Stimulated activated naive CD8-positive, alpha-beta T cell treated with anti-CD3 and anti-CD28 coated beads, Interleukin-15, Interleukin-2, amounts not matched to agents 100 ng/mL and 50 ng/mL, for 24 hours (primary cell): ENCODE measurements at regions not wholly inside any gene's neighbourhood (a gene's known extent, or its start where the extent isn't known, plus 50 kb on each side); places are given as distances from the start of the nearest gene placed in this dataset.
"Not testable (repeated sequence)": the region's sequence is repeated elsewhere in the genome, so short reads cannot be mapped to it uniquely, and the experiment has no call there.

Experiments used
- H3K27ac Mint-ChIP-seq: one replicate; pipeline ENCODE4 v1.8.0; 2021; ENCODE audit warnings: mild to moderate bottlenecking, mixed read lengths
- H3K27me3 Mint-ChIP-seq: one replicate; pipeline ENCODE4 v1.8.0; 2021; ENCODE audit warnings: mixed read lengths
- H3K36me3 Mint-ChIP-seq: one replicate; pipeline ENCODE4 v1.8.0; 2021; ENCODE audit warnings: low read depth, mixed read lengths
- H3K4me1 Mint-ChIP-seq: one replicate; pipeline ENCODE4 v1.8.0; 2021; ENCODE audit warnings: low read depth, mixed read lengths
- H3K4me3 Mint-ChIP-seq: one replicate; pipeline ENCODE4 v1.8.0; 2021; ENCODE audit warnings: mild to moderate bottlenecking, mixed read lengths
- H3K9me3 Mint-ChIP-seq: one replicate; pipeline ENCODE4 v1.8.0; 2021; ENCODE audit warnings: mixed read lengths

DNA sequence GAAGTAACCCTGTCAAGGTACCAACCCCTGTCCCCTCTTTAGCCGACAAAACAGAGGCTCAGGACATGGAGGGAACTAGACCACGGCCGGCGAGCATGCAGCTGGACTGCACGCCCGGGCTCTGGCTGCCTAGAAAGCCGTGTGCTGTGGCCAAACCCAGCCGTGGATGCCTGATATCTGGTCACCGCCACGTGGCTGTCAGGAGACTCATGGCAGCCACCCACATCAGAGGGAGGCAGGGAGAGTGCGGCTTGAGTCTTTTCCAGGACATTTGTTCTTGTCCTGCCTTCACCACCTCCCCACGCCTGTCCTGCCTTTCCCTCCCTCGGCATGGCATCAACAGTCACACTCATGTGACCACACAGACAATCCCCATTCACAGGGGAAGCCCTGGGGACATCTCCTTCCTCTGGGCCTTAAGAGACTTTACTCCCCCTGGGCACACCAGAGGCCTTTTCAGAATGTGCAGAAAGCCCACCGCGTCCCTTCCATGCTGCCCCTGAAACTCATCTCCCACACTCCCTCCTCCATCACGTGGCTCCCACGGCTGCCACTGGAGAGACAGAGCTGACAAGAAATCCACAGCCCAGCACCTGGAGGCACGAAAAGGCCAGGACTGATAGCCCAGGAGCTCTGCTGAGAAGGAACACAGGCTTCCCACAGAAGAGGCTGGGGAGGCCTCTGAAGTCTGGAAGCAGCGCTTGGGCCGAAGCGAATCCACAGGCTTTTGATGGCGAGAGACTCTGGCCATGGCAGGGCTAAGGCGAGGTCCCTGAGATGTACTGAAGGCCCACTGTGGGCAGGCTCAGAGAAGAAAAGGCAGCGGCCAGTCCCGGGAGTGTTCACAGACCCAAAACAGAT is 71.2 kb upstream of the IQSEC1 start:
- H3K27me3 Mint-ChIP-seq: peaks cover 10% of the 10 kb centered on the region
- no peak overlapping the region for H3K27ac Mint-ChIP-seq
- no peaks in the 10 kb centered on the region for H3K9me3 Mint-ChIP-seq
- H3K4me1 Mint-ChIP-seq: no peaks in the 10 kb centered on the region
- H3K4me3 Mint-ChIP-seq: no peak overlapping the region
- no peaks in the 10 kb centered on the region for H3K36me3 Mint-ChIP-seq

DNA sequence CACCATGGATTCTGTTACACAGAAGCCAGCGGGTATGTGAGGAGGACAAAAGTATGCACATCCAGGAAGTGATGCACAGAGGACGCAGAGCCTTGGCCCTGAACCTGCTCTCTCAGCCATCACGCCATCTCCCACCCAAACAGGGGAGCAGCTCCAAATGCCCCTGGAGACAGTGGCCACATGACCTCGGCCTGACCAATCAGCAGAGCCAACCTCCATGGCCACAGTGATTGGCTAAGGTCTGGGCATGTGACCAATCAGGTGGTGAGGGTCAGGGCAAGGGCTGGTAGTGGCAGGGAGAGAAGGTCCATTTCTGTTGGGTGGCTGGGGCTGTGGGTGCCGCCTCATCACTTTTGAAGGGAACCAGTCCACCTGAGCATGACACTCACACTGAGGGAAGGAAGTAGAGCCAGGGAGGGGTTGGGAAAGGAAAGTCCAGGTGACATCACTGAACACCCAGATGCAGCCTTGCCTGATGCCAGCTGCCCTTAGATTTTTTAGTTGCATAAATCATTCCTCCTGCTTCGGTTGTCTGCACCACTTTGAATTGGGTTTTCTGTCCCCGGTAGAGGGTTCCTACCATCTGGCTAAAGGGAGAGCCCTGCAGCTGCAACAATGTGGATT is 70.3 kb upstream of the IQSEC1 start:
- Mint-ChIP-seq H3K9me3 (no peaks in the 10 kb centered on the region), H3K36me3 (no peaks in the 10 kb centered on the region), H3K4me3 (no peak overlapping the region), H3K4me1 (no peaks in the 10 kb centered on the region), H3K27me3 (peaks cover 14% of the 10 kb centered on the region), H3K27ac (no peak overlapping the region)

DNA sequence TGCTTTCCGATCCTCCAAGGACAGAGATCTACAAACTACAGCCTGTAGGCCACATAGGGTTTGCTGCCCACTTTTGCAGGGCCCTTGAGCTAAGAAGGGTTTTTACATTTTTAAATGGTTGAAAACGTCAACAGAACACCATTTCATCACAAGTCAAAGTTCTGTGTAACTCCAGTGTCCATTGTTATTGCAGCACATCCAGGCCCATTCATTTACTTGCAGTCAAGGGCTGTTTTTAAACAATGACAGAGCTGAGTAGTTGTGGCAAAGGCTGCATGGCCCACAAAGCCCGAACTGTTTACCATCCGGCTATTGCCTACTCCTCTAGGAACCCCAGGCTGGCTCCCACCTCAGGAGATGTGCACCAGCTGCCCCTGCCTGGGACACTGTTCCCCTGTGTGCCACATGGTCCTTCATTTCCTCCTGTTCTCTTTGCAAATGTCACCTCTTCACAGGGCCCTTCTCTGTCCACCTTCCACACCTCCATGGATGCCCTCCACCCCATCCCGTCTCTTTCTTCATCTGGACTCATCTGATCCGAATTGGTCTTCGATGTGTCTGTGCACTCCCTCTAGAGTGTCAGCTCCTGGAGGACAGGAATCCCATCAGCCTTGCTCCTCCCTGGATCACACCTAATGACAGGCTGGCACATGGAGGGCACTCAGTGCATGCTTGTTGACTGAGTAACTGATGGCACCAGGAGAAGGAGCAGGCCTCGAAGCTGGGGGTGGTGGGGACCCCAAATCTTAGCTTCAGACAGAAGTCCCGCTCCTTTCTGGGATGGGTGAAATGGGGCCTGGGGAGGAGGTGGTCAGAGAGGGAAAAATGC is 69.5 kb upstream of the IQSEC1 start:
- peaks cover 14% of the 10 kb centered on the region for H3K27me3 Mint-ChIP-seq
- H3K4me1 Mint-ChIP-seq: no peaks in the 10 kb centered on the region
- no peak overlapping the region for H3K4me3 Mint-ChIP-seq
- H3K9me3 Mint-ChIP-seq: no peaks in the 10 kb centered on the region
- no peaks in the 10 kb centered on the region for H3K36me3 Mint-ChIP-seq
- no peak overlapping the region for H3K27ac Mint-ChIP-seq

DNA sequence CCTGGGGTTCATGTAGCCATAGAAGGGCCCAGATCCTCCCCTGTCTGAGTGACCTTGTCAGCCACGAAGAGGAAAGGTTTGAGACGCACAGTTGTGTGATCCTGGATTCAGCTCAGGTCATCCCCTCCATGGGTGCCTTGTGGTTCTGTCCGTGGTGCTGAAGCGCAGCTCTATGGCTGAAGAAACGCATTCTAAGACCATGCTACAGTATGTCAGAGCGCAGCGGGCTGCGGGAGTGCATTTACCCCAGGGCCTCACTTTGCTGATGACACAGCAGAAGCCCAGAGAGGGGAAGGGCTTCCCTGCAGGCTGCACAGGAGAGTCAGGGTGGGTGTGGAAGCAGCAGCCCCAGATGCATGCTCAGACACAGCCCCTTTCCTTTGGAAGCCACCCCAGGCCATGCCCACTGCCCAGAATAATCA is 68.8 kb upstream of the IQSEC1 start:
- Mint-ChIP-seq H3K4me3 (no peak overlapping the region), H3K27ac (no peak overlapping the region), H3K4me1 (no peaks in the 10 kb centered on the region), H3K27me3 (peaks cover 14% of the 10 kb centered on the region), H3K36me3 (no peaks in the 10 kb centered on the region), H3K9me3 (no peaks in the 10 kb centered on the region)

DNA sequence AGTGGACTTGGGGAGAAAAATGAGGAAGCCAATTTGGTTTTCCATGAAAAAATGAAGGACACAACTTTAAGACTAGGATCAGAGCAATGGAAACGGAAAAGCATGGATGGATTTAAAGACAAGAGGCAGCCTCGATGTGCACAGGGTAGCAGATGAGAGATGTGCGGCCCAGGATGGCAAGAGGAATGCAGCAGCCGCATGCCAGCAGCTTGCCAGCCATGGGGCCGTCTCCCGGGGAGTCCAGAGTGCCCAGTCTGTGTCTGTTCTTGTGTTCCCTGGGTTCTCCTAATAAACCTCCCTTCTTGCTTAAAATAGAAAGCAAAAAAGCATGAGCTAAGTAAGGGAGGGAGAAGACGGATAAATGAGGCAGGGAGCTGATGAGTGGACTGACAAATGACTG is 68.0 kb upstream of the IQSEC1 start:
- Mint-ChIP-seq H3K36me3 (no peaks in the 10 kb centered on the region), H3K4me3 (no peak overlapping the region), H3K27ac (no peak overlapping the region), H3K4me1 (no peaks in the 10 kb centered on the region), H3K27me3 (peaks cover 17% of the 10 kb centered on the region), H3K9me3 (no peaks in the 10 kb centered on the region)

DNA sequence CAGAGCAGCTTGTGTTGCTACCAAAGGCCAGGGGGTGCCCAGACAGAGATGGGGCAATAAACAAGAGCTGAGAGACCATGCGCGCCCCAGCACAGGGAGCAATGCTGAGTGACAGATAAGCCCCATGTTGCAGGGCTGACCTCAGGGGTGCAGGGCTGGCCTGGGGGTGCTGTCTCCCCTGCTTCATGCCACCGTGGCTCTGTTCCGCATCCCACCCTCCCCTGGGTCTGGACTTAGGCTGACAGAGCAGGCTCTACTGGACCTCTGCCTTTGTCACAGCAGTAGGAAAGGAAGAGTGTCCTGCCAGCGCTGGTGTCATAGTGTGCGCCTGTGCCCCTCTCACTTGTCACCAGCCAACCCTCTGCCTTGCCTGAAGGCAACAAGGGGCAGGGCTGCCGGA is 67.4 kb upstream of the IQSEC1 start:
- no peak overlapping the region for H3K27ac Mint-ChIP-seq
- no peak overlapping the region for H3K4me3 Mint-ChIP-seq
- H3K36me3 Mint-ChIP-seq: no peaks in the 10 kb centered on the region
- H3K27me3 Mint-ChIP-seq: peaks cover 17% of the 10 kb centered on the region
- H3K4me1 Mint-ChIP-seq: no peaks in the 10 kb centered on the region
- no peaks in the 10 kb centered on the region for H3K9me3 Mint-ChIP-seq

DNA sequence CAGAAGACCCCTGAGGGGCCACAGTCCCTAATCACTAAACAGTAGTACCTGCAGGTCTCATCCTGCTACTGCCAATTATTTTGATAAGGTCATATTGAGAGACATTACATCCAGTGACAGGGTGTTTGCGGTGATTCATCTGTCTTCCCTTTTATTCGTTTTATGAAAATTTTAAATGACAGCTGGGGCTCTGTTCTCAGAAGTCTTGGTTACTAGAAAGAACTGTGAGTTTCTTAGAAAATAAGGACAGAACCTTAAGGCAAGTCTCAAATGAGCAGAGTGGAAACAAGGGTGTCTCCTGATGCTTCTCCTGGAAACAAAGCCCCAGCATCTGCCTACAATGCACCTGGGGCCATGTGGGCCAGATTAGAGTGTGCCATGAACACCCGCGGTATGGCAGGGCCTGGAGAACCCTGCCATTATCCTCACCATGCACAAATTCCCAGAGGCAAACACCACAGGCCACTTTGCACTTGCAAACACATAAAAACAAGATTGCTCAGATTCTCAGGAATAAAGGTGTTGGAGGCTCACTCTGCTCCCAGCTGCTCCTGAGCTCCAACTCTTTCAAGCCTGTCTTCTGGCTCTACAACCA is 66.3 kb upstream of the IQSEC1 start:
- no peak overlapping the region for H3K27ac Mint-ChIP-seq
- no peak overlapping the region for H3K4me3 Mint-ChIP-seq
- H3K9me3 Mint-ChIP-seq: no peaks in the 10 kb centered on the region
- H3K27me3 Mint-ChIP-seq: peaks cover 17% of the 10 kb centered on the region
- H3K4me1 Mint-ChIP-seq: no peaks in the 10 kb centered on the region
- H3K36me3 Mint-ChIP-seq: no peaks in the 10 kb centered on the region

DNA sequence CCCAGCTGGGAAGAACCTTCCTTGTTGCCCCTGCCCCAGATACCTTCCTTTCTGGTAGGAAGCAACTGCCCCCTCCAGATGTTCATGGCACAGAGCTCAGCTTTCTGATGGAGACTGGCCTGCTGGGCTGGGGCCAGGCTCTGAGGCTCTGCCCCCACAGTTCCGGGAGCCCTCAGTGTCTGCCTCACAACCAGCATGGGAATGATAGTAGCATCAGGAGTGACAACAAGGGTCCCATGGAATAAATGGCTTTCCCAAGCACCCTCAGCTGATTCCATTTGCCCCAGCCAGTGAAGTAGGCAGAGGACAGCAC is 65.6 kb upstream of the IQSEC1 start:
- H3K9me3 Mint-ChIP-seq: no peaks in the 10 kb centered on the region
- no peak overlapping the region for H3K27ac Mint-ChIP-seq
- H3K4me1 Mint-ChIP-seq: no peaks in the 10 kb centered on the region
- H3K27me3 Mint-ChIP-seq: peaks cover 17% of the 10 kb centered on the region
- no peak overlapping the region for H3K4me3 Mint-ChIP-seq
- H3K36me3 Mint-ChIP-seq: no peaks in the 10 kb centered on the region

DNA sequence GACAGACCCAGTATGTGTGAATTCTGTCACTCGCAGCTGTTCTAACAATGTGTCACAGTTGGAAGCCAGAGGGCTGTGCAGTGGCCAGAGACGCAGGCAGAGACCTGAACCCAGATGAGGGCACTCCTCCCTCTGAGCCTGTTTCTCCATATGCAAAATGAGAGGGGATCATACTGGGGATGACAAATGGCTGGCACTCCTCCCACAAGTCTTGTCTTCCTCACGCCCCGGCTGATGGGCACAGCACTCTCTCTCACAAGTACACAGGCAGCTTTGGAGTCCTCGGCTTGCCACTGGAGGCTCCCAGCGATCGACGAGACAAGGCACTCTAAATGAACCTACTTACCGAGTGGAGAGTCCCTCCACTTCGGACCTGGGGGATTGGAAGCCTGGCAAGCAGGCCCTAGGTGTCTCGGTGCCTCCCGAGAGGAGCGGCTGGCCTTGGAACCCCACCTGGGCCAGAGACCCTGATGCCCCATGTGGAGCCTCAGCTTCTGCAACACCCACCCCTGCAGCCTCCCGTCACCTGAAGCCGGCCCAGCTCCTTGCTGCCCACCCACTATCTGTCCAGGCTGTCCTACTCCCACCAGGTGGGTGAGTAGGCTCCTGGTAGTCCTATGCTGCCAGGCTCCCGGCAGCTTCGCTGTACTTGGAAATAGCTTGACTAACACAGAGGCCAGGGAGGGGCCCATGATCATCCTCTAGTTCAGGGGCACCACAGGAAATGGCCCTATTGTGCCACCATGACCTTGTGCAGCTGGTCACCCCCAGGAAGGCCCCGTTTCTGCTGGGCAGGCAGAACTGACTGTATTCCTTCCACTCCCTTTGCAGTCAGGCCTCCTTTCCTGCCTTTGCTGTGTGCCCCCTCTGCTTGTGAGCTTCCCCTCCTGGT is 65.0 kb upstream of the IQSEC1 start:
- H3K4me1 Mint-ChIP-seq: no peaks in the 10 kb centered on the region
- no peak overlapping the region for H3K27ac Mint-ChIP-seq
- H3K27me3 Mint-ChIP-seq: peaks cover 17% of the 10 kb centered on the region
- H3K9me3 Mint-ChIP-seq: no peaks in the 10 kb centered on the region
- no peaks in the 10 kb centered on the region for H3K36me3 Mint-ChIP-seq
- no peak overlapping the region for H3K4me3 Mint-ChIP-seq

DNA sequence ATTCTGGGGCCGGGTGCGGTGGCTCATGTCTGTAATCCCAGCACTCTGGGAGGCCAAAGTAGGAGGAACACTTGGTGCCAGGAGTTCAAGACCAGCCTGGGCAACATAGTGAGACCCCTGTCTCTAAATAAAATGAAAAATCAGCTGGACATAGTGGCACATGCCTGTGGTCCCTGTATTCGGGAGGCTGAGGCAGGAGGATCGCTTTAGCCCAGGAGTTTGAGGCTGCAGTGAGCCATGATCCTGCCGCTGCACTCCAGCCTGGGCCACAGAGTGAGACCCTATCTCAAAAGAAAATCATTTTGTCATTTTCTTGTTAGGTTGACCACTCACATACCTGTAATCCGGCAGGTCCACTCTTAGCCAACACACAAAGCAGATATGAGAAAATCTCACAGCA is 63.6 kb upstream of the IQSEC1 start:
- not testable (repeated sequence) for H3K9me3 Mint-ChIP-seq, H3K4me3 Mint-ChIP-seq, H3K36me3 Mint-ChIP-seq, H3K27ac Mint-ChIP-seq, H3K4me1 Mint-ChIP-seq
- H3K27me3 Mint-ChIP-seq: peaks cover 17% of the 10 kb centered on the region

DNA sequence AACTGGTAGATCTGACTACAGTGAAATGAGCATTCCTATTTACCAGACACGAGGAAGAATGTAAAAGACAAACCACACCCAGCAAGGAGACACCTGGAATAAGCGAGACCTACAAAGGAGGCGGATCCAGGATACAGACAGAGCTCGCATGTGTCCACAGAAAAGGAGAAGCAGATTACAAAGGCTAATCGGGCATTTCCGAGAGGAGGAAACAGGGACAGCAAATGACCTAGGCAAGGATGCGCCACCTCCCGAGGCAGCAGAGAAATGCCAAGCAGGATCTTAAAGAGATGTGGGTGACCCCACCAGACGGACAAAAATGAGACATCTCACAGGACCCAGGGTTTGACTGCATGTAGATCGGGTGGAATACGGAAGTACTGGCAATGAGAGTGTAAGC is 63.2 kb upstream of the IQSEC1 start:
- no peak overlapping the region for H3K4me3 Mint-ChIP-seq
- no peak overlapping the region for H3K27ac Mint-ChIP-seq
- no peaks in the 10 kb centered on the region for H3K4me1 Mint-ChIP-seq
- H3K9me3 Mint-ChIP-seq: no peaks in the 10 kb centered on the region
- H3K27me3 Mint-ChIP-seq: peaks cover 20% of the 10 kb centered on the region
- H3K36me3 Mint-ChIP-seq: no peaks in the 10 kb centered on the region

DNA sequence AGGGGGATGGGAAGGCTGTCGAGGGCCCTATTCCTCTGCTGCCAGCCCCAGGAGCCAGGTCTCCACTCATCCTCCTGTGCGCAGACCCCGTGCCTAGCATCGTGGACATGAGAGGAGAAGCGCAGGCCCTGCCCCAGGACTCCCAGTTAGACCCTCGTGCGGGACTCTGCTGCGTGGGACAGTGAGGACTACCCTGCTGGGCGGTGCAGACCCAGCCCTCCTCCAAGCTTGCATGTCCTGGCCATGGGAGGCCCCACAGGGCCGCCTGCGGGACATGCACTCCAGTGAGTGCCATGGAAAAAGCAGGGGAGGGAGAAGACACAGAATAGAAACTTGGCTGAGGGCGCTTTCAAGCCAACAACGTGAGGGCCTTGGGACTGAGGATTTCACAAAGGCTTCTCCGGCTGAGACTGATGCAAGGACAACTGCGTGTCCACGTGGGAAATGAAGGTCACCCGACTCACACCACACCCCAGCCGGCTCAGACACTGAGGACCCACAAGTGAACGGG is 62.6 kb upstream of the IQSEC1 start:
- Mint-ChIP-seq H3K27ac (no peak overlapping the region), H3K9me3 (no peaks in the 10 kb centered on the region), H3K36me3 (no peaks in the 10 kb centered on the region), H3K4me1 (no peaks in the 10 kb centered on the region), H3K27me3 (peaks cover 17% of the 10 kb centered on the region), H3K4me3 (no peak overlapping the region)

DNA sequence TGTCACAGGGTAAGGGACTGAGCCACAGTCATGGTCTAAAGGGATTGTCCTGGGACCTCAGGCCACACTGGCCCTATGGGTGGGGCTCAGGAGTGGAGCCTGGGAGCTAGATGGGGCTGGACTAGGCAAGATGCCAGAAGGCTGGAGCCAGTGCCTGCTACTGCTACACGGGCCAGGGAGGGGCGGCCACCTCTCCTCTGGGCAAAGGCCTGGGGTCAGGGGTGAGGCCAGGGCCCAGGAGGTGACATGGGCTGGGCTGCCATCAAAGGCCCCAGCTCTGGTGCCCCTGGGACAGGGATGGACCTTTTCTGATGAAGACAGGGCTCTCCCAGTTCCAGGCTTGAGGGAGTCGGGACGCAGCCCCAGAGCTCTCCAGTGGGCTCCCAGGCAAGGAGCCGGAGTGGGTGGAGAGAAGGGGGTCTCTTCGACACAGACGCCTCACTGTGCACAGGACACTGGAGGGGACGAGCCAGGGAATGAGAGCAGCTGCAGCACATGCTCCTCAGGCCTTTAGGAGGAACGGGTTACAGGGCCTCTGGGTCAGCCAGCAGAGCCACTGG is 62.1 kb upstream of the IQSEC1 start:
- Mint-ChIP-seq H3K4me3 (no peak overlapping the region), H3K27me3 (peaks cover 19% of the 10 kb centered on the region), H3K4me1 (no peaks in the 10 kb centered on the region), H3K27ac (no peak overlapping the region), H3K36me3 (no peaks in the 10 kb centered on the region), H3K9me3 (no peaks in the 10 kb centered on the region)

DNA sequence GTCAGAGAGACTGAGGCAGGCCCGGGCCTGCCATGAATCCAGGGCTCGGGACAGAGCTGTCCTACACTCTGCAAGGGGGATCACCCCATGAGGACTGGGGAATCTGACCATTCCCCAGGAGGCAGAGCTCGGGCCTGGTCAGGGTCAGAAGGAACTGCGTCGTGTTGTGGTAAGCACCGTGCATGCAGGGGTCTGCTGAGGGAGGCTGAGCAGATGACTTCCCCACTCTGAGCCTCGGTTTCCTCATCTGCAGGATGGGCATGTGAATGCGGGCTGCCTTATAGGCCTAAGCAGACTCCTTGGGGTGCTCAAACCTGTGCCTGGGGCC is 61.6 kb upstream of the IQSEC1 start:
- H3K4me1 Mint-ChIP-seq: no peaks in the 10 kb centered on the region
- H3K27me3 Mint-ChIP-seq: peaks cover 15% of the 10 kb centered on the region
- no peaks in the 10 kb centered on the region for H3K9me3 Mint-ChIP-seq
- no peak overlapping the region for H3K27ac Mint-ChIP-seq
- no peaks in the 10 kb centered on the region for H3K36me3 Mint-ChIP-seq
- no peak overlapping the region for H3K4me3 Mint-ChIP-seq
